Kidney epithelial cell (primary cell): ENCODE measurements at regions not wholly inside any gene's neighbourhood (a gene's known extent, or its start where the extent isn't known, plus 50 kb on each side); places are given as distances from the start of the nearest gene placed in this dataset.

Experiments
- DNase-seq: peaks from one replicate; pipeline ENCODE4 v3.0.0-alpha.2; 2010; ENCODE audit warnings: low read depth
- H3K27me3 ChIP-seq: 2 replicates; pipeline ENCODE4 v1.6.0; 2011; ENCODE audit warnings: low read length; ENCODE audit not compliant: control insufficient read depth, insufficient read depth
- H3K36me3 ChIP-seq: 2 replicates; pipeline ENCODE4 v1.5.1; 2011; ENCODE audit warnings: low read length; ENCODE audit not compliant: control insufficient read depth, insufficient read depth
- H3K4me3 ChIP-seq: 2 replicates; pipeline ENCODE4 v1.5.1; 2011; ENCODE audit warnings: low read depth, mild to moderate bottlenecking, control low read depth, low read length
- TF ChIP-seq, protein P1 (sequence below): IDR thresholded peaks from 2 replicates; pipeline ENCODE4 v1.5.1; 2011; ENCODE audit warnings: mild to moderate bottlenecking, moderate library complexity, low read length, control low read depth, inconsistent platforms; ENCODE audit not compliant: insufficient read depth, poor library complexity, severe bottlenecking

DNA sequence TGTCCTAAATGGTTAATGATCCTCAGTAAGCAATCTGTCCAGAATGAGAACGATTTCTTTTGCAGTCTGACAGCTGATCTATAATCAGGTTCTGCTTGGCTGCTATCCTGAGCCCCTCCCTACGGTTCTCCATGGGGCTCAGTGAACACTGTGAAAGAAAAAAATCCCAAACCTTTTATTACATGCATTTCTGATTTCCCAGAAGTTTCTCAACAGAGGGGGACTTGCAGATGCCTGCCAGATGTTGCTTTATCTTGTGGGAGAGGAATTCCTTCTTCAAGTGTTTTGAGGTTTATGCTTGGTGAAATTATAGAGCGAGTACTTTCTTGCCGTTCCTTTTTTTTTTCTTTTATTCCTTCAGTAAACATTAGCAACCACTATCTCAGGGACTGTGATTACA lies 531.9 kb upstream of the ISX start:
- no peak for DNase-seq
- Histone ChIP-seq H3K27me3 (no peaks in the 10 kb centered on the region), H3K36me3 (no peaks in the 10 kb centered on the region), H3K4me3 (no peak overlapping the region)
- TF ChIP-seq, protein P1, sequence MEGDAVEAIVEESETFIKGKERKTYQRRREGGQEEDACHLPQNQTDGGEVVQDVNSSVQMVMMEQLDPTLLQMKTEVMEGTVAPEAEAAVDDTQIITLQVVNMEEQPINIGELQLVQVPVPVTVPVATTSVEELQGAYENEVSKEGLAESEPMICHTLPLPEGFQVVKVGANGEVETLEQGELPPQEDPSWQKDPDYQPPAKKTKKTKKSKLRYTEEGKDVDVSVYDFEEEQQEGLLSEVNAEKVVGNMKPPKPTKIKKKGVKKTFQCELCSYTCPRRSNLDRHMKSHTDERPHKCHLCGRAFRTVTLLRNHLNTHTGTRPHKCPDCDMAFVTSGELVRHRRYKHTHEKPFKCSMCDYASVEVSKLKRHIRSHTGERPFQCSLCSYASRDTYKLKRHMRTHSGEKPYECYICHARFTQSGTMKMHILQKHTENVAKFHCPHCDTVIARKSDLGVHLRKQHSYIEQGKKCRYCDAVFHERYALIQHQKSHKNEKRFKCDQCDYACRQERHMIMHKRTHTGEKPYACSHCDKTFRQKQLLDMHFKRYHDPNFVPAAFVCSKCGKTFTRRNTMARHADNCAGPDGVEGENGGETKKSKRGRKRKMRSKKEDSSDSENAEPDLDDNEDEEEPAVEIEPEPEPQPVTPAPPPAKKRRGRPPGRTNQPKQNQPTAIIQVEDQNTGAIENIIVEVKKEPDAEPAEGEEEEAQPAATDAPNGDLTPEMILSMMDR, result no peak

GRCh38 chr22:34567367-34567766 lies 498.6 kb upstream of the ISX start:
- DNase-seq, result no peak
- TF ChIP-seq, protein P1, result no peak
- no peaks in the 10 kb centered on the region for H3K27me3 ChIP-seq
- no peaks in the 10 kb centered on the region for H3K36me3 ChIP-seq
- H3K4me3 ChIP-seq, result no peak overlapping the region

DNA sequence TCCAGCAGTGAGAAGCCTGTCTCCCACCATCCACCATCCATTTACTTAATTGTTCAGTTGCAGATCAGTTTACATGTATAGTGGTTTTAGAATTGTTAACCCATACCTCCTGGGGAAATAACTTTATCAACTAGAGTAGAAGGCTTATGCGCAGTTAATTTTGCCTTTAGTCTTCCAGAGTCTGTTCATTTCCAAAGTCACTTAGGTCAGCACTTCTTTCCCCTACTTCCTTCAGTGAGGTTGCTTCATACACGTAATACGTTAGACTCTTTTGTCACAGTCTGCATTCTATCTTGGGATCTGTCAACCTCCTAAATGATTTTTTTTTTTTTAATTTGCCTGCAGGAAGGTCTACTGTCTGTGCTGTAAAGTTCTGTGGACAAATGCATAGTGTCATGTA lies 495.6 kb upstream of the ISX start:
- TF ChIP-seq, protein P1, result no peak
- Histone ChIP-seq H3K27me3 (no peaks in the 10 kb centered on the region), H3K36me3 (no peaks in the 10 kb centered on the region), H3K4me3 (no peak overlapping the region)
- no peak for DNase-seq

GRCh38 chr22:34579519-34579918 lies 486.4 kb upstream of the ISX start:
- no peak for DNase-seq
- Histone ChIP-seq H3K4me3 (no peak overlapping the region), H3K36me3 (no peaks in the 10 kb centered on the region), H3K27me3 (no peaks in the 10 kb centered on the region)
- TF ChIP-seq, protein P1, result no peak

GRCh38 chr22:34587357-34588356 lies 478.3 kb upstream of the ISX start:
- TF ChIP-seq, protein P1, result no peak
- Histone ChIP-seq H3K36me3 (no peaks in the 10 kb centered on the region), H3K4me3 (no peak overlapping the region), H3K27me3 (no peaks in the 10 kb centered on the region)
- DNase-seq, result no peak
